ENCODE measurements at regions not wholly inside any gene's neighbourhood (a gene's known extent, or its start where the extent isn't known, plus 50 kb on each side); places are given as distances from the start of the nearest gene placed in this dataset.
"Not testable (repeated sequence)": the region's sequence is repeated elsewhere in the genome, so short reads cannot be mapped to it uniquely, and the experiment has no call there.

DNA sequence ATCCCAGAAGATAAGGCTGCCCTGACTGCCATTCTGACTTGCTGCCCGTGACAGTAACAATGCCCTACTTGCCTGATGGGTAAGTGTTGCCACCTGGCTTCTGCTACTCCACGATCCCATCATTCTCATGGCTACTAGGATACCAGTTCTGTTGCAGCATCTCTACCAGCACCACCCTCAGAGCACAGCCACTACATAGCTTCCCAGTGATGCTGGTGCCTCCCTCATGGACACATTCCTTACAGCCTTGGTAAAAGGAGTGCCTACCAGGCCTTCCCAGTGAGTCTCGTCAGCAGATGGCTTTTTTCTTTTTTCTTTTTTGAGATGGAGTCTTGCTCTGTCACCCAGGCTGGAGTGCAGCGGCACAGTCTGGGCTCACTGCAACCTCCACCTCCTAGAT, 84.4 kb upstream of the CMKLR1 start:
- WGBS, result 83% methylated on average over 4 of the region's 4 CpGs
- no peaks in the 10 kb centered on the region for H3K9me3 ChIP-seq (ENCODE audit: control insufficient read depth, low read length)
- no peaks in the 10 kb centered on the region for H3K4me1 ChIP-seq (ENCODE audit: control insufficient read depth, insufficient read depth, low read length)
- H3K4me3 ChIP-seq (ENCODE audit: low read length), result no peak overlapping the region
- intact Hi-C loops (cut with DNase I), result no loop called here
- no peak overlapping the region for H3K27ac ChIP-seq (ENCODE audit: low read length)
- DNase-seq (no peak), ATAC-seq (no peak)
- H3K27me3 ChIP-seq (ENCODE audit: control insufficient read depth, insufficient read depth), result no peaks in the 10 kb centered on the region

- 66% methylated on average over 2 of the region's 4 CpGs for WGBS
- DNase-seq; H3K9me3 ChIP-seq (ENCODE audit: control insufficient read depth, low read length); ATAC-seq; H3K4me1 ChIP-seq (ENCODE audit: control insufficient read depth, insufficient read depth, low read length); H3K27me3 ChIP-seq (ENCODE audit: control insufficient read depth, insufficient read depth); H3K27ac ChIP-seq (ENCODE audit: low read length); H3K4me3 ChIP-seq (ENCODE audit: low read length); intact Hi-C loops (cut with DNase I): not testable (repeated sequence)
Observed at GRCh38 chr12:108421082-108421481, 82.0 kb upstream of the CMKLR1 start.

- DNase-seq; H3K4me3 ChIP-seq (ENCODE audit: low read length); ATAC-seq; H3K4me1 ChIP-seq (ENCODE audit: control insufficient read depth, insufficient read depth, low read length); H3K27ac ChIP-seq (ENCODE audit: low read length); H3K9me3 ChIP-seq (ENCODE audit: control insufficient read depth, low read length); intact Hi-C loops (cut with DNase I); H3K27me3 ChIP-seq (ENCODE audit: control insufficient read depth, insufficient read depth): not testable (repeated sequence)
- 95% methylated on average over 20 of the region's 20 CpGs for WGBS
Observed at GRCh38 chr12:108420421-108420820, 81.3 kb upstream of the CMKLR1 start.

DNA sequence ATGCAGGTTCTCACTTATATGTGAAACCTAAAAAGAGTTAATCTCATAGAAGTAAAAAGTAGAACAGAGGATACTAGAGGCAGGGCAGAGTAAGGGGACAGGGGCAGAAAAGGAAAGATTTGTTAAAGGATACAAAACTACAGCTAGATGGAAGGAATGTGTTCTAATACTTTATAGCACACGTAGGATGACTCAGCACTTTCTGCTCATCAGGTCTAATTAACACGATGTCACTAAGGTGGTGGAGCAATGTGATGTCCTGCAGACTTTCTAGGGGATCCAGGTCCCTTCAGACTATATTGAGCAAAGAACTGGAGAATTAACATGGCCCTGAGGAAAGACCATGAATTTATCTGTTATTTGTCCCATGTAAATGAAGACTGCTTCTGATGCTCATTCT, 80.8 kb upstream of the CMKLR1 start:
- no peak overlapping the region for H3K4me3 ChIP-seq (ENCODE audit: low read length)
- DNase-seq (no peak), ATAC-seq (no peak)
- H3K27me3 ChIP-seq (ENCODE audit: control insufficient read depth, insufficient read depth), result no peaks in the 10 kb centered on the region
- intact Hi-C loops (cut with DNase I), result no loop called here
- no peaks in the 10 kb centered on the region for H3K9me3 ChIP-seq (ENCODE audit: control insufficient read depth, low read length)
- H3K27ac ChIP-seq (ENCODE audit: low read length), result no peak overlapping the region
- no peaks in the 10 kb centered on the region for H3K4me1 ChIP-seq (ENCODE audit: control insufficient read depth, insufficient read depth, low read length)
- 75% methylated on average over 2 of the region's 2 CpGs for WGBS

DNA sequence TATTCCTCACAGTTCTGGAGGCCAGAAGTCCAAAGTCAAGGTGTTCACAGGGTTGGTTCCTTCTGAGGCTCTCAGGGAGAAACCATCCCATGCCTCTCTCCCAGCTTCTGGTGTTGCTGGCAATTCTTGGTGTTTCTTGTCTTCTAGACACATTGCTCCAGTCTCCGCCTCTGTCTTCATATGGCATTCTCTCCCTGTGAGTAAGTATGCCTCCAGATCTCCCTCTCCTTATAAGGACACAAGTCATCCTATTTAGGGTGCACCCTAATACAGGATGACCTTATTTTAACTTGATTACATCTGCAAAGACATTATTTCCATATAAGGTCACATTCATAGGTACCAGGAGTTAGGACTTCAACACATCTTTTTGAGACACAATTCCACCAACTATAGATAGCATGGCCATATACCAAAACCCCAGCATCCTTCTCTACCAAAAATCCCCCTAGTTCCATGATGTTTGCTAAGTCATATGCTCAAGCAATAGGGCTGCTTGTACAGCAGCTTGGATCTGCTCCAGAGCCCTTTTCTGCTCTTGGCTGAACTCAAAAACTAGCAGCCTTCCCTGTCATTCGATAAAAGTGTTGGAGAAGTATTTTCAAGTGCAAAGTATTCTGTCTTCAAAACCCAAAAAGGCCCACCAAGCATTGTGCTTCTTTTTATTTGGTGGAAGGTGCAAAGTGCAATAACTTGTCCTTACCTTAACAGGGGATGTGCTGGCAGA, 79.2 kb upstream of the CMKLR1 start:
- Histone ChIP-seq H3K4me3 (ENCODE audit: low read length) (no peak overlapping the region), H3K4me1 (ENCODE audit: control insufficient read depth, insufficient read depth, low read length) (no peaks in the 10 kb centered on the region), H3K27ac (ENCODE audit: low read length) (no peak overlapping the region), H3K9me3 (ENCODE audit: control insufficient read depth, low read length) (no peaks in the 10 kb centered on the region), H3K27me3 (ENCODE audit: control insufficient read depth, insufficient read depth) (no peaks in the 10 kb centered on the region)
- 44% methylated on average over 2 of the region's 2 CpGs for whole genome bisulfite sequencing
- intact Hi-C loops (cut with DNase I), result no loop called here
- no peak for DNase-seq
- ATAC-seq, result no peak

GRCh38 chr12:108414021-108414420, 74.9 kb upstream of the CMKLR1 start:
- no peaks in the 10 kb centered on the region for H3K27me3 ChIP-seq (ENCODE audit: control insufficient read depth, insufficient read depth)
- H3K27ac ChIP-seq (ENCODE audit: low read length), result no peak overlapping the region
- ATAC-seq (no peak), DNase-seq (no peak)
- WGBS, result 80% methylated on average over 6 of the region's 6 CpGs
- intact Hi-C loops (cut with DNase I), result no loop called here
- no peaks in the 10 kb centered on the region for H3K9me3 ChIP-seq (ENCODE audit: control insufficient read depth, low read length)
- H3K4me3 ChIP-seq (ENCODE audit: low read length), result no peak overlapping the region
- no peaks in the 10 kb centered on the region for H3K4me1 ChIP-seq (ENCODE audit: control insufficient read depth, insufficient read depth, low read length)

- intact Hi-C loops (cut with DNase I), result no loop called here
- no peaks in the 10 kb centered on the region for H3K4me1 ChIP-seq (ENCODE audit: control insufficient read depth, insufficient read depth, low read length)
- 79% methylated on average over 3 of the region's 3 CpGs for WGBS
- ATAC-seq (no peak), DNase-seq (no peak)
- no peak overlapping the region for H3K27ac ChIP-seq (ENCODE audit: low read length)
- H3K4me3 ChIP-seq (ENCODE audit: low read length), result no peak overlapping the region
- no peaks in the 10 kb centered on the region for H3K27me3 ChIP-seq (ENCODE audit: control insufficient read depth, insufficient read depth)
- H3K9me3 ChIP-seq (ENCODE audit: control insufficient read depth, low read length), result no peaks in the 10 kb centered on the region
Observed at GRCh38 chr12:108410689-108411088, 71.6 kb upstream of the CMKLR1 start.

DNA sequence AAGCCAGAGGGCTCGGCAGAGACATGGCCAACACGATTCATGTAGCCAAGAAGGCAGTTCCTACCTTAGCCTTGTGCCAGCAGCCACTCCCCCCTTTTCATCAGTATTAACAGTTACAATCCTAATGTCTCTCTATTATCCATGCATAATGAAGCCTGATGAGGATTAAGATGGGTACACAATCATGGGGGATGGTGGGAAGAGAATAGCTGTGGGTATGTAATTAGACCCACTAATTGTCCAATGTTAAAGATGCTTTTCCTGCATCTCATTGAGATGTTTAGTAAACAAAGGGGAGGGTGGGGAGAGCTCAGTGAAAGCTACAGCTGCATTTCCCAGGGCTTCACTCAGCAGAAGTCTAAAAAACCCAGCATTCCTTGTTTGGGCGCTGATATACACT, 70.4 kb upstream of the CMKLR1 start:
- WGBS, result 56% methylated on average over 3 of the region's 3 CpGs
- no peak overlapping the region for H3K4me3 ChIP-seq (ENCODE audit: low read length)

GRCh38 chr12:108403952-108404351, 64.8 kb upstream of the CMKLR1 start:
- Histone ChIP-seq H3K27ac (ENCODE audit: low read length) (no peak overlapping the region), H3K9me3 (ENCODE audit: control insufficient read depth, low read length) (no peaks in the 10 kb centered on the region), H3K4me1 (ENCODE audit: control insufficient read depth, insufficient read depth, low read length) (peaks cover 1% of the 10 kb centered on the region), H3K27me3 (ENCODE audit: control insufficient read depth, insufficient read depth) (no peaks in the 10 kb centered on the region), H3K4me3 (ENCODE audit: low read length) (no peak overlapping the region)
- ATAC-seq (no peak), DNase-seq (no peak)
- WGBS, result 26% methylated on average over 3 of the region's 3 CpGs
- intact Hi-C loops (cut with DNase I), result no loop called here

More for the DNA sequence above, 70.4 kb upstream of the CMKLR1 start:
- Histone ChIP-seq H3K27ac (ENCODE audit: low read length) (no peak overlapping the region), H3K4me1 (ENCODE audit: control insufficient read depth, insufficient read depth, low read length) (no peaks in the 10 kb centered on the region), H3K9me3 (ENCODE audit: control insufficient read depth, low read length) (no peaks in the 10 kb centered on the region), H3K27me3 (ENCODE audit: control insufficient read depth, insufficient read depth) (no peaks in the 10 kb centered on the region)
- DNase-seq (no peak), ATAC-seq (no peak)
- intact Hi-C loops (cut with DNase I), result no loop called here

- H3K4me3 ChIP-seq (ENCODE audit: low read length), result no peak overlapping the region
- no peaks in the 10 kb centered on the region for H3K9me3 ChIP-seq (ENCODE audit: control insufficient read depth, low read length)
- peaks cover 2% of the 10 kb centered on the region for H3K4me1 ChIP-seq (ENCODE audit: control insufficient read depth, insufficient read depth, low read length)
- intact Hi-C loops (cut with DNase I), result no loop called here
- WGBS, result 53% methylated on average over 3 of the region's 3 CpGs
- ATAC-seq (no peak), DNase-seq (no peak)
- no peaks in the 10 kb centered on the region for H3K27me3 ChIP-seq (ENCODE audit: control insufficient read depth, insufficient read depth)
- H3K27ac ChIP-seq (ENCODE audit: low read length), result no peak overlapping the region
Observed at GRCh38 chr12:108401964-108402363, 62.9 kb upstream of the CMKLR1 start.

GRCh38 chr12:108400900-108401480, 61.9 kb upstream of the CMKLR1 start:
- no peak overlapping the region for H3K27ac ChIP-seq (ENCODE audit: low read length)
- whole genome bisulfite sequencing, result 51% methylated on average over 3 of the region's 3 CpGs
- DNase-seq (no peak), ATAC-seq (no peak)
- no peak overlapping the region for H3K4me3 ChIP-seq (ENCODE audit: low read length)
- no peaks in the 10 kb centered on the region for H3K27me3 ChIP-seq (ENCODE audit: control insufficient read depth, insufficient read depth)
- no peaks in the 10 kb centered on the region for H3K9me3 ChIP-seq (ENCODE audit: control insufficient read depth, low read length)
- intact Hi-C loops (cut with DNase I), result no loop called here
- H3K4me1 ChIP-seq (ENCODE audit: control insufficient read depth, insufficient read depth, low read length), result peaks cover 2% of the 10 kb centered on the region
